Lower leg skin (tissue), 3 donors: ENCODE measurements at regions not wholly inside any gene's neighbourhood (a gene's known extent, or its start where the extent isn't known, plus 50 kb on each side); places are given as distances from the start of the nearest gene placed in this dataset.

Experiments
- CTCF ChIP-seq, 3 donors: fragments of 450-650 bp; IDR thresholded peaks; one replicate each; pipeline ENCODE4 v1.5.1; 2016; ENCODE audit warnings: antibody characterized with exemption in 3 of 3, mild to moderate bottlenecking in 3 of 3, moderate library complexity in 2 of 3
- POLR2A ChIP-seq, 2 donors: fragments of 450-650 bp; IDR thresholded peaks; one replicate each; pipeline ENCODE4 v1.6.1; 2016 to 2017; ENCODE audit warnings: antibody characterized with exemption in 2 of 2, mild to moderate bottlenecking in 1 of 2, moderate library complexity in 1 of 2

GRCh38 chr3:154034797-154035330 lies 86.3 kb upstream of the ARHGEF26 start:
- TF ChIP-seq CTCF (IDR thresholded peaks at IDR 0.05): no peak
- no peak for TF ChIP-seq POLR2A (IDR thresholded peaks at IDR 0.05)
